K562 (cell line): ENCODE measurements at regions not wholly inside any gene's neighbourhood (a gene's known extent, or its start where the extent isn't known, plus 50 kb on each side); places are given as distances from the start of the nearest gene placed in this dataset.

ENCODE experiments used
- ATF1 ChIP-seq, 2 experiments: fragments of 450-650 bp in 1 of 2; IDR thresholded peaks; 2 replicates each; pipeline ENCODE4 v1.6.1; 2016; ENCODE audit warnings: missing compliant biosample characterization in 1 of 2, missing genetic modification characterization in 1 of 2
- ETS1 ChIP-seq: conservative IDR thresholded peaks from 2 replicates; pipeline ENCODE4 v1.6.1; 2011; ENCODE audit warnings: low read depth, mild to moderate bottlenecking, low read length; ENCODE audit not compliant: control insufficient read depth
- FOXO4 ChIP-seq: fragments of 450-650 bp; formaldehyde crosslinking; IDR thresholded peaks from 2 replicates; pipeline ENCODE4 v1.4.0; 2020; ENCODE audit warnings: mild to moderate bottlenecking, moderate library complexity
- HNRNPUL1 ChIP-seq: fragments of 200-400 bp; formaldehyde crosslinking; IDR thresholded peaks from 2 replicates; pipeline ENCODE4 v1.6.1; 2017; ENCODE audit warnings: low read length
- MAFG ChIP-seq: fragments of 450-650 bp; conservative IDR thresholded peaks from 2 replicates; pipeline ENCODE4 v1.6.1; 2016; ENCODE audit warnings: missing genetic modification characterization, missing compliant biosample characterization
- SMC3 ChIP-seq: conservative IDR thresholded peaks from 2 replicates; pipeline ENCODE4 v1.6.1; 2011; ENCODE audit warnings: low read depth, low read length, improper control_type of control experiment; ENCODE audit not compliant: insufficient read depth
- ZFP30 ChIP-seq: fragments of 250-450 bp; sonication (Bioruptor Pico); IDR thresholded peaks from 2 replicates; pipeline ENCODE4 v1.8.0; 2022; ENCODE audit warnings: moderate library complexity, mild to moderate bottlenecking, inconsistent platforms, borderline replicate concordance
- ZNF280B ChIP-seq: fragments of 250-450 bp; sonication (Bioruptor Pico); IDR thresholded peaks from 2 replicates; pipeline ENCODE4 v1.5.1; 2021; ENCODE audit warnings: mild to moderate bottlenecking

GRCh38 chr10:78279756-78280155 lies 246.1 kb downstream of the RPS24 start (continued):
- TF ChIP-seq ZNF280B (CRISPR knock-in tag), result no peak
- no peak for TF ChIP-seq ZFP30 (CRISPR knock-in tag)
- TF ChIP-seq ATF1 (CRISPR knock-in tag; IDR thresholded peaks at IDR 0.05), result no peak
- no peak for TF ChIP-seq ATF1 (tag; IDR thresholded peaks at IDR 0.05)
- TF ChIP-seq HNRNPUL1, result no peak
- TF ChIP-seq ETS1, result no peak
- no peak for TF ChIP-seq SMC3
- no peak for TF ChIP-seq FOXO4 (CRISPR knock-in tag)
- TF ChIP-seq MAFG (tag), result no peak
